ENCODE measurements at regions not wholly inside any gene's neighbourhood (a gene's known extent, or its start where the extent isn't known, plus 50 kb on each side); places are given as distances from the start of the nearest gene placed in this dataset.

DNA sequence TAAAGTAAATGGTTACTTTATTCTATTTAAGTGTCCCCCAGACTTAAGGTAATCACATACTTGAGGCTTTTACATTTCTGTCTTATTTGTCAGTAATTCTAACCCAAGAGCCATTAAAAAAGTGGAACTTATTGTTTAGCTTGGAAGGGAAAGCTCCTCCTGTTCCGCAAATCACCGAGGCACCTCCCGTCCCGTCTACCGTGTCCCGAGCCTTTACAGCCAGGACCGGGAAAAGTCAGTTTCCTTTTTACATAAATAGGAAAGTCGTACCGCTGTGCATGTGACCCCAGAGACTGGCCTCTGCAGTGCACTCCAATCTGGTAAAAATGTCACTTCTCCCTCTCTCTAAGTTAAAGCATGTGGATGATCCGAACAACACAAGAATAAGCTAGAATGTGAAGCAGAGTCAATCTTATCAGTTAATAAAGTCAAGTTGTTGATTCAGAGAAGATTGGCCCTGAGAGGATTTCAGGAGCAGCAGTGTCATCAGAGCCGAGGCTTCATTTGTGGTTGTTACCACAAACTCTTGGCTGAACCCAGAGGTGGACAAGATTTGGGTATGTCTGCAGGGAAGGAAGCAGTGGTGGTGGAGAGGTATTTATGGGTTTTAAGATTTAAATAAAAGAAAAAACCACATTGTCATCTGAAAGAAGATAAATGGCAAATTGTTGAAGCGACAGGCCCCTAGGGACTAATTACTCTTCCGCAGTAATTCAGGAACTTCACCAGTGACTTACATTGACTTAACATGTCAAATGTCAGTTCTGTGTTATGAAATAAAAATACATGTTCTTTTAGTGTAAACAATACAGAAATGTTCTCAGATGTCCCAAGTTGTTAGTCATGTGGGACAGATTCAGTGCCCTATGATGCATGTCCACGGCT lies 316.6 kb upstream of the ZNF32 start:
- no peak for DNase-seq

DNA sequence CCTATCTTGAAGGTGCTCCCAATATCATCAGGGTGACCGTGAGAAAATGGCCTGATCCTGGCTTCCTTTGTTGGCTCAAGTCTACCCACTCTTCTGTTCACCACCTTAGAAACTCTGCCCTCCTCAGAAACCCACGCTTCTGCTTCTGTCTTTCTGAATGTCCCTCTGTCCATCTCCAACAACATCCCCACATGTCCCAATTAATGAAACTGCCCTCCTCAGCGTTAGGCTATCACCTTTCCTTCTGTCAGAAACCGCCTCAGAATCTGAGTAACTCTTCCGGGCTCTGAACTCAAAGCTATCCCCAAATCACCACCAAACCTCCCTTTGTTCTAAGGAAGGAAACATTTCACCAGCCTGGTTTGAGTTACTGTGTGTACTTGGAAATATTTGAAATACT lies 315.8 kb upstream of the ZNF32 start:
- DNase-seq: no peak

DNA sequence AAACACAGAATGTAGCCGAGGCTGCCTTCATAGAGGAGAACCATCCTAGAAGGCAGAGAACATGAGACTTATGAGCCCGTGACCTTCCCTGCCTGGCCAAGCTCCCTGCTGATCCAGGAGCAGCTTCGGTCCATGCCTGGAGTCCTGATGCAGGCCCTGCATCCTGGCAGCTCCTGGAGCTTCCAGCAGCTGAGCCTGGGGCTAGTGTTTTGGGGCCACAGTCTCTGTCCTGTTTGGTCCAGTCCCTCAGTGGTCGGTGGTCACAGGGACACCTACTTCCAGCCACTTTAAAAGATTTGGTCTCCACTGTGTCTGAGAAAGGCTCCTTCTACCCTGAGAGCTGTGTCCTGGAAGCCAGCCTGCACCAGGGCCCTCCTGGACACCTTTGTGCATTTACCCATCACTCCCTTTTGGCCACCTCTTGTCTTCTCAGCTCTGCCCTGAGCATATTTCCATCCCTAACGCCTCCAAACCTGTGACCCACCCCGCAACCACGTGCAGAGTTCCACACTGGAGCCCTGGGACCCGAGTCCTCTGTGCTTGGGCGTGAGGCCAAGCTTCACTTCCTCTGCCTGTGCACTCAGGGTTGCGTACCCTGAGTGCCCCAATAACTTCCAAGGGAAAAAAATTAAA lies 315.2 kb upstream of the ZNF32 start:
- DNase-seq: no peak

DNA sequence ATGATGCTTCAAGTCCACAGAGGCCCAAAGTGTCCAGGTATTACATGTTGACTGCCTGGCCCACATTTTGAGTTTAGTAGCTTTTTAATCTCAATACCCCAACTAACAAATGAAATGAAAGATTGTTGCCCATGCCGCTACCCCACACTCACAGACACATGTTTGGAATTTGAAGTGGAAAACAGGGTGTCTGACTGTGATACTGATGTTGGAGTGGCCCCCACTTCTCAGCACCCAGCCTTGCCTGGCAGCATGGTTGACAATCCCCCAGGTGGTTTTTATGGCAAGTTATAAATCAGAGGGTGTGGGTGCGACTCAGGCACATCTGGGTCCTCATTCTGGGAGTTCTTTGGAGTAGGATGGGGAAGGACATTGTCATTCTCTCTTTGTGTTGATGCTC lies 314.7 kb upstream of the ZNF32 start:
- DNase-seq: no peak

DNA sequence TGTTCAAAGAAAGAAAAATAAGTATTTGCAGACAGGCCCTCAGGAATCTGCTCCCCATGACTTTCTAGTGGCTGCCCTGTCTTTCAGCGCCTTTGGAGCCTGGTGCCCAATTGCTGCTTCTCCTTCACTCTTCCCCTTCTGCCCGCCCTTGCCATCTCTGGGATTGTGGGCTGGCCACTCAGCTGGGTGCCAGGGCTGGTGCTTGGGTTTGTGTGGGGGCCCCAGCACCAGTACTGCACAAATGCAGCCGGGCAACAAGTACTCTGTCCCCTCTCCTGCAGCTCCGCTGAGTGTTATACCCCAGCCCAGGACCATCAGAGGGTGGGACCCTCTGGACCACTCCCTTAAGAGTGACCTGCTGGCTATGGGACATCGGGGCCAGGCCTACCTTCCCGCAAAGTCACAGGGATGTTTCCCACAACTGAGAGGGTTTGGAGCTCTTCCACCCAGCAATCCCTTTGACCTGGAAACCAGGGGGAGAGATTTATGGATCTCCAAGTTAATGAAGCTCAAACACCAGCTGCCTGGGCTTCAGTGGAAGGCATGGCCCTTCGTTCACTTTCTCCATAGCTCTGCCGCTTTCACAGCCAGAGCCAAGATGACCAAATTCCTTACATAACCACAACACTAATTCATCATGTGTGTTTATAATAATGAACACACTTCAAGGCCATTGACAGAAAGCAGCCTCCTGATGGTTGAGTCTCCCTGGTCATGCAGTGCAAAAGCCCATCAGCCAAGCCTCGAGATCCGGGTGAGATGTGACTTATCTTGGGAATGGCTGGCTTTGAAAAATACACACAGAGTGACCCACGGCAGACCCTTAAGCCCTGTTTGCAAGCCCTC lies 313.9 kb upstream of the ZNF32 start:
- DNase-seq: no peak

DNA sequence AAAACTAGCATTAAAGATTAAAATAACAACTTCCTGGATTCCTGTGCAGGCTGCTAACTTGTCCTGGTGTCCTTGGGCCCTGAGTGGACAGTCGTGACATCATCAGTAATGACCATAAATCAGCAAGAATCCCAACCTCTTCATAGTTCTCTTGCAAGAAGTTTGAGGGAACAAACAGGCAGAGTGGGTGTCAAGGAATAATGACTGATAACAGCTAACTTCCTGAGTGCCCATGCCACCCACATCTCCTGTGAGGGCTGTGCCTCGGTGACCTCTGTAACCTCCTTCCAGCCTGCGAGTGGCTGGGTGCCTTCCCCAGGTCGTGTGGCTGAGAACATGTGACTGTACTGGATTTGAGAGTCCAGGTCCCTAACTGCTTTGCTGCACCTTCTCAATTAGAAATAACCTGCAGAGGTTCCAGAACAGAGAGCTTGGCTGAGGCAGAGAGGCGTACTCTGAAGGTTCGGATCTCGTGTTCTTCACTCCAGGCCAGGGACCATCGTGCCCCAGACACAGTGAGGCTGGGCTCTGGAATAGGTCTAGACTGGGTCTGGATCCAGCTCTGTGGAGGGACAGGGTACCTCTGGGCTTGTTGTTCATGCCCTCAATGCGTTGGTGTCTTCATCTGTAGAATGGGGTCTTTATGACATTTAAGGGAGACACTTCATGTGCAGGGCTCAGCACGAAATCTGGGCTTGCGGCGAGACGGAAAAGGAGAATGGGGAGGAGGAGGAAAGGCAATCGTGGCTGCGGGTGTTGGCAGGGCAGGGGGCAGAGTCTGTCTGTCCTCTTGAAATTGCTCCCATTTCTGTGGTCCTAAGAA lies 313.1 kb upstream of the ZNF32 start:
- no peak for DNase-seq

DNA sequence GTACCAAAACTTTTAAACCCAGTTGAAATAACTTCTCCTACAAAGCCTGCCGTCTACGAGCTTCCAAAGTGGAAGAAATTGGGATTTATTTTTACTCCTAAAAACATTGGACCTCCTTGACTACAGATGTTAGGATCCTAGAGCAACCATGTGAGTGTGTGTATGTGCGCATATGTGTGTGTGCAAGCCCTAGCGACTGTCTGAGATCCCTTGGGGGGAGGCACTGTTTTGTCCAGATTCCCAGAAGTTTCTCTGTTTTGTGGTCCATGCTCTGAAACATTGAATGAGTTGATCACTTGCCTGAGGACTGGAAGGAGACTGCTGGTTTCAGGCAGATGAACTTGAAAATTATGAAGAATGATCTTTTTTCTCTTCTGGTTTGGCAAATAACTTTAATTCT lies 312.3 kb upstream of the ZNF32 start:
- no peak for DNase-seq

DNA sequence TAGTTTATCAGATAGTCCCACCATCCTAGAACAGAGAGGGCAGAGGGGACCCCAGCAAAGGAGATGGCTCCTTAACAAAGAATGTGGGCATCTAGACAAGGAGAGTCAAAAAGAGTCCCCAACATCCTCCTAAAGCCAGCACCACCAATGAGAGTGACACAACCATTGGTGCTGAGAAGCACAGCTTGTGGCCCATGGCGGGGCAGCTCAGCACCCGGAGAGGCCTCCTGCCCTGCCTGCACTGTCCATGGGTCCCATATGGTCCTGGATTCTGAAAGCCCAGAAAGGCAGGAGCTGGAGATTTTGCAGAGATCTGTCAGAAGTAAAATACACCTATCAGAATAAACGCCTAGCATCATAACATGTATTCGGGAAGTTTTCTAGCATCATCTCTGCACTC lies 311.8 kb upstream of the ZNF32 start:
- DNase-seq: no peak

DNA sequence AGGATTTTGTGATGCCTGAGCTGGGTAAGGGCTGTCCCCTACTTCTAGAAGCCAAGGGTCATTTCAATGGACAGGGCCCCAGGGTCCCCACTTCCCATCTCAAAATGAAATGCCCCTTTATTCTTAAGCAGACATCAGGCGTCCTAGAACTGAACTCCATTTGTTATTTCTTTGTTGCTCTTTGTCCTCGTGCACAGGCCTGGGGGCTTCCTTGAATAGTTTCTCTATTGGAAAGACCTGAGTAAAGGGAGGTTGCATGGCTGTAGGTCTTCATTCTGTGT lies 311.4 kb upstream of the ZNF32 start:
- DNase-seq: no peak

DNA sequence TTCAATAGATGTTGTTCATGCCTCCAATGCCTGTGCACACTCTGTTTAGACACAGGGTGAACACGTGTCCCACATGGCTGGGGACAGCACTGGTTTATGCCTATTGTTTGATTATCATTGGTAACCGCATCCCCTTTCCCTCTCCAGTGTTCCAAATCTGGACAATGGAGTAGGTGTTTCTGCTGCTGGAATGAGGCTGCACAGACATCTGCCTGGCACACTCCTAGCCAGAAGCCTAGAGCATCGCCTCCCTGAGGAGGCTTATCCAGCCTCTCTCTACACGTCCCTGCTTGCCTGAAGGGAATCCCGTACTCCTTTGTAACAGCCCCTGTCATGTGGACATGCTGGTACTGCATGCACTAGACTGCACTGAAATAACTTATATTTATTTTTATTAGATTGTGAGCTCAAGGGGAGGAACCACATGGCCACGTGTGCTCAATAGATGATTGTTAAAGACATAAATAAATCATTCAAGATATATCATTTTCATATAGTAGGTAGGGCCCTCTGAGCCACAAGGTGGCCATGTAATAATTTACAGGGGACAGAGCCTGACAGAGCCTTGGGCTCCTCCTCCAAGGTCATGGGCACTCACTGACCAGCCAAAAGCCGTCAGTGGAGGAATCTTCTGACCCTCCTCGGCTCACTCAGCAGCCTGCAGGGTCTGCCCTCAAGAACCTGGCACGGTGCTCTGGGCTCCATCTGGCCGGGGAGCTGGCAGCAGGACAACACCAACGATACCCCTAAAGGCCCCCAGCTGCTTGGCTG lies 310.9 kb upstream of the ZNF32 start:
- no peak for DNase-seq

DNA sequence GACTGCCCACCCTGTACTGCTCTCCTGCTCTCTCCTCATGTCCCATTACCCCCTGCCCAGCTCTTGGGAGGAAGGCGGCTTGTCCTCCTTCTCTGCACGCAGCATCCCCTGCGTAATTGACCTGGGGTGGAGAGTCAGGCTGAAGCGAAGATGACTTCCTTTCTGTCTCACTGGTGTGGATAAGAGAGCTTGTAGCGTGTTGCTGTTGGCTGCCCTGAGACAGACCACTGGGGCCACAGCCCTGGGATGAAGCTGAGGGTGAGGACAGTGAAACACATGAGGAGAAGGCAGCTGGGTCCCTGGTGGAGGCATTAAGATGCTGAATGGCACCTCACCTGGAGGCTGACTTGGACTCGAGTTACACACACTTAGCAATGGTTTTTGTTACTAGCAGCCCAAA lies 310.3 kb upstream of the ZNF32 start:
- no peak for DNase-seq

DNA sequence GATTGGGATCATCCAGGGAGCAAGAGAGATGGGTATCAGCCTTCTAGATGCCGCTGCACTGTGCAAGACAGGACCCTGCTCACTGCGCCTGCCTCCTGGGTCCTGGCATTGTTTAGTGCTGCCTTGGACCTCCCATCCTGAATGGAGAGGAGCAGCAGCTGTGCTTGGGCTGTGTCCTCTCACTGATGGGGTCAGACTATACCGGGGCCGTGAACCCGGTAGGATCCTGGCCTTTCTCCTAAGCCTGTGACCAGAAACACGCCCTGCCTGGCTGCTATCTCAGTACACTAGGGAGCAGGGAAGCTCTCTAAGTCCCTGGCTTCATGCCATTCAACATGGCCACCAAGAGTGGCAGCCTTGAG lies 309.4 kb upstream of the ZNF32 start:
- DNase-seq: no peak

DNA sequence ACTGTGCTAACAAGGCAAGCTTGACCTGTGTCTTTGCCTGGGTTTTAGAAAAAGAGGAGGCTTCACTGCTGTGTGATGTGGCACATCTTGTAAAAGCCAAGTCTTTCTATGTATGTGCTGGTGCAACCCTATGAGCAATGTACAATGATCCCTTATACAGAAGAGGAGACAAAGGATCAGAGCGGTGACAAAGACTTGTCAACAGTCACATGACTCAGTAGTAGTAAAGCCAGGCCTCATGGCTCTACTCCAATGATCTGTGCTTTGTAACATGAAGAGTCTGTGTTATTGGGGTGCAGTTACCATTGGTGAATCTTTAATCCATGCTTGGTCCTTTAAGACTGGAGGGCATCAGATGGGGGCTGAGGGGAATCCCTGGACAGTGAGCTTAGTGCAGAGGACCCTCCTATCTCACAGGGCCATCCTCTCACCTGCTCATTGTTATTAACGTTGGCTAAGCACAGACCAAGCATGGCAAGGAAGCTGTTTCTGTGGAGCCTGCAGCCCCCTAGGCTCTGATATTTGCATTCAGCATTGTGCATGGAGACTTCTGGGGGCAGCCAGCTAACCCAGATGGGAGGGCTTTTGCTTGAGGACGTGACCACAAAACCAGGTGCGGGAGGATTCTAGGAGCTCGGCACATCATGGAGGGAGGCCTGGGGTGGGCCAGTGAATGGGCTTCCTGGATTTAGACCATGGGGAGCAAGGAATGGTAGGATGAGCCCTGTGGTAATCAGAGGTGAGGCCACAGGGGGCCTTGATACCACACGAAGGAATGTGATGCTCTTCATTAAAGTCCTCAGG lies 308.8 kb upstream of the ZNF32 start:
- DNase-seq: no peak

DNA sequence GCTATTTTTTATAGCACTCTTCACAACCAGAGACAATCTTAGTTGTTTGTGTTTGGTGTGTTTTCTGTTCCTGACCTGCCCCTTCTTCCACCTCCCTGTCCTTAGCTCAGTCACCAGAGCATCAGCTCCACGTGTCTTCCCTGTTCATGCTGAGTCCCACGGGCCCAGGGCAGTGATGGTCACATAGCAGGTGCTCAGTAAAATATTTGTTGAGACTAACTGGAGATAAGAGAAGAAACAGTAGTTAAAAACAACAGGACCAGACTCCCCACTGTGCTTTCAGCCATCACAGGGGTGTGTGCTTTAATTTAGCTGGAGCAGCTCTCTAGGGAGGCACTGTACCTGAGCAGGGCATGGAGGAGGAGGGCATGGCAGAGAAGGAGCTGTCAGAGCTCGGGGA lies 307.3 kb upstream of the ZNF32 start:
- DNase-seq: no peak

DNA sequence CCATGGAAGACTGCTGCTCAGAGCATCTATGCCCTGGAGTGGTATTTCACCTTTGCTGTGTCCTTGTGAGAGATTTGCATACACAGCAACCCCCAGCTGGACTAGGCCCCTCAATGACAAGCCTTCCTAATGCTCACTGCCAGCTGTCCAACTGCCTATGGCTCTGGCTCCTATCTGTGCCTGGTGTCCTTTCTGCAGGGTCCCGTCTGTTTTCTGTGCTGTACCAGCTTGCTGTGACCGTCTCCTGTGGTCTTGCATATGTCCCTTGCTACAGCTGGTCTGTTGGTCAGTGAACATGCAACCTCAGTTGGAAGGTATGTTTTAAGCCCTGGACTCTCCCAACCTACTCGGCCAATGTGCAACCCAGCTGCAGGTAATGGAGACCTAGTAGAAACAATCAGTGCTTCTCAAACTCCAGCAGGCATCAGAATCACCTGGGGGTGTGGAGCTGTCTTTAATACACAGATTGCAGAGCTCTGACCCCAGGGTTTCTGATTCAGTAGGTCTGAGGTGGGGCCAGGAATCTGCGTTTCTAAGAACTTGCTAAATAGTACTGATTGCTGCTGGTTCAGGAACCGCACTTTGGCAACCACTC lies 306.4 kb upstream of the ZNF32 start:
- no peak for DNase-seq

DNA sequence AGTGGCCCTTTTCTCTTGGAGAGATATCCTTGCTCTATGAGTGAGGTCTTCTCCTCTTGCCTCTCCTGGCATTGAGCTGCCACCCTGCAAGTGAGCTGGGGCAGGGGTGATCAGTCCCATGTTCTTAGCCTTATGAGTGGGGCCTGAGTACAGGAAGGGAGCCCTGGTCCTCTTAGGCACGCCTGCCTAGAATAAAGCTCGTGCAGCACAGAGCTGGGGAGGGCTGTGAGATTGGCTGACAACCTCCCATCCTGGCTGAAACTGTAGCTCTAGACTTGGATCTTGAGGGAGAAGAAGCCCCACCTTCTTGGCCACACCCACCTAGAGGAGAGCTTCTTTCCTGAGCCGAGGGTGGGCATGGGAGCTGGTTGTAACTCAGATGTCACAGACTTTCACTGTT lies 305.0 kb upstream of the ZNF32 start:
- no peak for DNase-seq

DNA sequence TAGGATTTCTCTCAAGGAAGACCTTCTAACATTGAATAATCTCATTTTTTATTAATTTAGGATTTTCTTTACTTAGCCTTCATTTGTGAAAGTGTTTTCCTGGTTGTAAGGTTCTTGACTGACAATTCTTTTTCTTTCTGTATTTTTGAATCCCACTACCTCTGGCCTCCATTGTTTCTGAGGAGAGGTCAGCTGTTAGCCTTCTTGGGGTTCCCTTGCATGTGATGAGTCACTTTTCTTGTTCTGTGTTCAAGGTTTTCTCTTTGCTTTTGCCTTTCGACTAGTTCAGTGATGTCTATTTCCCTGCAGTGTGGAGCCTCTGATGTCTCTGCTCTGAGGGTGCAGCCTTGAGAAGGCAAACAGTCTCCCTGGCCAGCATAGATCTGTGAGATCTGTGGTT lies 304.1 kb upstream of the ZNF32 start:
- no peak for DNase-seq

DNA sequence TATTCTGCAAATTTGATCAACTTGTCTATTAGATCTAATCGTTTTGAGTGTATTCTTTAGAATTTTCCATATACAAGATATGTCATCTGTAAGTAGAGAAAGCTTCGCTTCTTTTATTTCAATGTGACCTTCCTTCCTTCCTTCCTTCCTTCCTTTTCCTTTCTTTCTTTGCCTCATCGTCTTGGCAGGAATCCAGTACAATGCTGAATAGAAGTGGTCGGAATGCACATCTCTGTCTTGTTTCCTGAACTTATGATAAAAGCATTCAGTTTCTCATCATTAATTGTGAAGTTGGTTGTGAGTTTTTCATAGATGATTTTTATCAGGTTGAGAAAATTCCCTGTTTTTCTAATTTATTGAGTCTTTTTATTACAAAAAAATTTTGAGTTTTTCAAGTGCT lies 300.7 kb upstream of the ZNF32 start:
- no peak for DNase-seq

DNA sequence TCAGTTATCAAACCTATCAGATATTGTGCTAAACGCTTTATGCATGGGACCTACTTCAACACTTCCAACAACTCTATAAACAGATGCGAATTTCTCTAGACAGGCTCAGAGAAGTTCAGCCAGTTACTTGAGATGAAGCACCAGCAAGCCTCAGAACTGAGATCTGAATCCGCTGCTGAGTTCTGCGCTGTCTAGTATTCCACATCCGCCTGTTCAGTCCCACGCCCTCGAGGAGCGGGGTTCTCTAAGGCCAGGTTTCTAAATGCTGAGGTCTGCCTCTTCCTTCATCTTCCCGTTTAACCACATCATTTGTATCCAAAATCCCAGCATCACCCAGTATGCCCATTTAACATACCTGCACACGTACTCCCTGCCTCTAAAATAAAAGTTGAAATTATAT lies 297.8 kb upstream of the ZNF32 start:
- DNase-seq: no peak

DNA sequence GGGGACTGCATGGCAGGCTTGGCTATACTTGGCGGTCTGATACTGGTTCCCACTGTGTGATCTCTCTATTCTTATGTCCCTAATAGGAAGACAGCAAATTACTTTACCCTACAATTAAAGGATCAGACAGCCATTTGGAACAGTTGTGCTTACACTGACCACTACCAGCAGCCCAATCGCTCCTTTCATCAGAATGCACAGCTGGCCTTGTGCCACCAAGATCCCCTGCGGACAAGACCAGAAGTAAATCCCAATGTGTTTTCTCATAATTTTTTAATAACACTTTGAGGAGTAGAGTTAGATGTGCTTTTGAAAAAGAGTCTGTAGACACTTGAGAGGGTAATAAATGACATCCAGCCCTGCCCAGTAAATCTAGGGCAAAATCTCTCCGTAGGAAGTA lies 297.2 kb upstream of the ZNF32 start:
- DNase-seq: no peak

DNA sequence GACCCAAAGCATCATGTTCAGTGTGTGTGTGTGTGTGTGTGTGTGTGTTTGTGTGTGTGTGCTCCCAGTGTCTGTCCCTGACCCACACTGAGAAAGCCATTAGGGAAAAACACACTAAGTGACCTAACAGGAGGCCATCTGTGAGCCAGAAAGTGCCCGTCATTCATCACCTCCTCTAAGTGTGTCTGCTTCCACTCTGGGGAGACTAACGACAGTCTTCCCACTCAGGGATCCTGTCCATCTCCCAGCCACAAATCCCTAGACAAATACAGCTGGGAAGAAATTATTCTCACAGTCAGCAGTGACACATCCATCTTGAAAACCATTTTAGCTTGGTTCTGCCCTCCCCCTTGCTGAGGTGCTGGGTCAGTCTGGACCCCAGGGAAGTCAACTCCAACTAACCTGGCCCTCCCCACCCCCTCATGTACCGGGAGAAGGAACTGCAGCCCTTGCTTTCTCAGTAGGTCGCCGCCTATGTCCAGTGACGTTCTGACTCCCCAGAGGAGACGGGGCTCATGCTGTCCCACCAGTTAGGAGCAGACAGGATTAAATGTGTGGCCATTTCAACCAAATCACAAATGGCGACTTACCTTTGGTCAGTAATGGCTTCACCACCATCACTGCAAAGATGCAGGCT lies 296.5 kb upstream of the ZNF32 start:
- no peak for DNase-seq
